Gastrocnemius medialis (tissue), 4 donors: ENCODE measurements at regions not wholly inside any gene's neighbourhood (a gene's known extent, or its start where the extent isn't known, plus 50 kb on each side); places are given as distances from the start of the nearest gene placed in this dataset.

Experiments used
- ATAC-seq, 2 donors: fragments of 150-250 bp; one replicate each; pipeline ENCODE4 v1.9.1; 2016
- DNase-seq, 2 donors: peaks; one replicate each; pipeline ENCODE4 v3.0.0-alpha.2; 2019
- H3K27ac ChIP-seq, 4 donors: fragments of 200-600 bp; sonication (generic); 1 replicate in 1 of 4; 2 replicates in 3 of 4; pipeline ENCODE4 v1.5.1; 2016 to 2018; ENCODE audit warnings: mild to moderate bottlenecking in 2 of 4, moderate library complexity in 1 of 4
- H3K27me3 ChIP-seq, 3 donors: fragments of 200-600 bp; sonication (generic) in 2 of 3; 1 replicate in 1 of 3; 2 replicates in 2 of 3; pipeline versions ENCODE4 v1.5.1 to v1.6.0; 2016 to 2019; ENCODE audit warnings: mild to moderate bottlenecking in 1 of 3, moderate library complexity in 1 of 3
- H3K36me3 ChIP-seq, 2 donors: fragments of 200-600 bp; sonication (generic) in 1 of 2; one replicate each; pipeline ENCODE4 v1.5.1; 2017 to 2018
- H3K4me1 ChIP-seq, 2 donors: fragments of 200-600 bp; sonication (generic) in 1 of 2; one replicate each; pipeline ENCODE4 v1.5.1; 2016 to 2017; ENCODE audit warnings: mild to moderate bottlenecking in 2 of 2
- H3K4me3 ChIP-seq, 4 donors: fragments of 200-600 bp; sonication (generic) in 3 of 4; 1 replicate in 1 of 4; 2 replicates in 3 of 4; pipeline ENCODE4 v1.5.1; 2016 to 2019; ENCODE audit warnings: mild to moderate bottlenecking in 2 of 4
- H3K9me3 ChIP-seq, 3 donors: fragments of 200-600 bp; sonication (generic) in 2 of 3; 1 replicate in 1 of 3; 2 replicates in 2 of 3; pipeline ENCODE4 v1.5.1; 2016 to 2019
- CTCF ChIP-seq, 5 experiments: fragments of 450-650 bp in 3 of 5; fragments of 200-600 bp in 2 of 5; sonication (generic) in 2 of 5; IDR thresholded peaks in 4 of 5; conservative IDR thresholded peaks in 1 of 5; 1 replicate in 4 of 5; 2 replicates in 1 of 5; pipeline ENCODE4 v1.5.1; 2016 to 2019; ENCODE audit warnings: antibody characterized with exemption in 5 of 5, mild to moderate bottlenecking in 3 of 5, moderate library complexity in 3 of 5
- POLR2A ChIP-seq, 2 donors: fragments of 450-650 bp; IDR thresholded peaks; one replicate each; pipeline ENCODE4 v1.6.1; 2017; ENCODE audit warnings: antibody characterized with exemption in 2 of 2, mild to moderate bottlenecking in 2 of 2, moderate library complexity in 2 of 2
- in situ Hi-C, 4 donors: fragments of 200-750 bp; cut with MboI; loops; one replicate each; pipeline versions ENCODE4 v1.15.0 to v1.8.0; 2017; ENCODE audit warnings: low sequenced_read_pairs in 4 of 4
- intact Hi-C: fragments of 100-400 bp; cut with DNase I; formaldehyde crosslinking; loops from one replicate; pipeline ENCODE4 v1.15.1; 2023; ENCODE audit warnings: low total_unique reads

DNA sequence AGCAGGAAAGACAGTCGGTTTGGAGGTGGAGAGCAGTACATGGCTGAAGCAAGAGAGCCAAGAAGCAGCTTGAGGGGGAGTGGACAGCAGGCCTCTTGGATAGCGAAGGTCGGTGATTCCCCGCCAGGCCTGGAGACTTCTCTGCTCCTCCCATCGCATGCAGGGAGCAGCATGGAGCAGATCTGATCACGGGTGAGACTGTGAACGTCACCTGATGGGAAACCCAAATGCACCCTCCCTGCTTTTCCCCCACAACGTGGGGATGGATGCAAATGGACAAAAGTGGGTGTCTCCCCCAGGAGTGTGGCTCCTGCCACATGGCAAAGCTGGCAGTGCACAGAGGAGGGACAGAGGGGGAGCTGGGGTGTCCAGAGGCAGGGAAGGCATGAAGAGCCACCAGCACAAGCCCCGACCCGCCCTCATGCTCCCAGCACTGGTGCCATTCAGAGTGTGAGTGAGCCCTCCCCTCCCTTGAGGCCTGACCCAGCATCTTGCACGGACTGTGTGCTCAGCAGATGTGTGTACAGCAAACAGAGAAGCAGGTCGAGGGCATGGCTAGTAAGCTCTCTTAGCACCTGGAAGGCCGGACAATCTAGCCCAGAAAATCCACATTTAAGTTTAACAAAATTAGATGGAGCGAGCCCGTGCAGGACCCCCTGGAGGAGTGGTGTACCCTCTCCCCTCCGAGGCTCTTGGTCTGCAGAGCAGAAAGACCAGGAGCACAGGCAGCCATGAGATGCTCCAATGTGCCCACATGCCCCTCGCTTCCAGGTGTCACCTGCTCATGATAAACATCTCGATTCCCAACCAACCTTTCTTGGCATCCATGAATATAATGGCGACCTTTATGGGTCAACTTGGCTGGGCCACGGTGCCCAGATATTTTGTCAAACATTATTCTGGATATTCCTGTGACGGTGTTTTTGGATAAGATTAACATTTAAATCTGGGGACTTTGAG lies 661.7 kb downstream of the TBC1D22A start:
- Histone ChIP-seq H3K4me3 (no peak overlapping the region), H3K4me1 (no peaks in the 10 kb centered on the region), H3K27me3 (no peaks in the 10 kb centered on the region), H3K27ac (no peak overlapping the region), H3K9me3 (no peaks in the 10 kb centered on the region), H3K36me3 (no peaks in the 10 kb centered on the region)
- in situ Hi-C loops (no loop called here), intact Hi-C loops (no loop called here)
- ATAC-seq, result no peak
- no peak for DNase-seq
- no peak for TF ChIP-seq POLR2A (IDR thresholded peaks at IDR 0.05)

DNA sequence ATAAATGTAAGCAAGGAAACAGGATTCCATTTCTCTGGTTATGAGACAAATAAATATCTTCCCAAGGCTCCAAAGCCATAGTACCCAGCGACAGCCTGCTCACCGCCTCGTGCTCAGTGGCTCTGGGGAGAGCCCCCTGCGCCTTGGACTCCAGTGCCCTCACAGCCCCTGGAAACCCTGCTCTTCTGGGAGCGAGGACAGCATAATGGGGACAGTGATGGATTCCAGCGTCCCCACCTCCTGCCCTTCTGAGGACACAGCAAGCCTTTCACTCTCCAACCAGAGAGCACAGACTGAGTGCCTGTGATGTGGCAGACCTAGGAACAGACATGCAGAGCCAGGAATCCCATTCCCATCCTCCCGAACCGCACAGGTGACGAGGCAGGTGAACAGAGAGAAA lies 660.8 kb downstream of the TBC1D22A start:
- Histone ChIP-seq H3K4me1 (no peaks in the 10 kb centered on the region), H3K9me3 (no peaks in the 10 kb centered on the region), H3K4me3 (no peak overlapping the region), H3K36me3 (no peaks in the 10 kb centered on the region), H3K27ac (no peak overlapping the region), H3K27me3 (no peaks in the 10 kb centered on the region)
- ATAC-seq (no peak), DNase-seq (no peak)
- TF ChIP-seq CTCF (IDR thresholded peaks at IDR 0.05 in 4 of 5, conservative IDR thresholded peaks at IDR 0.05 in 1 of 5), result no peak
- no peak for TF ChIP-seq POLR2A (IDR thresholded peaks at IDR 0.05)
- in situ Hi-C loops (no loop called here), intact Hi-C loops (no loop called here)

DNA sequence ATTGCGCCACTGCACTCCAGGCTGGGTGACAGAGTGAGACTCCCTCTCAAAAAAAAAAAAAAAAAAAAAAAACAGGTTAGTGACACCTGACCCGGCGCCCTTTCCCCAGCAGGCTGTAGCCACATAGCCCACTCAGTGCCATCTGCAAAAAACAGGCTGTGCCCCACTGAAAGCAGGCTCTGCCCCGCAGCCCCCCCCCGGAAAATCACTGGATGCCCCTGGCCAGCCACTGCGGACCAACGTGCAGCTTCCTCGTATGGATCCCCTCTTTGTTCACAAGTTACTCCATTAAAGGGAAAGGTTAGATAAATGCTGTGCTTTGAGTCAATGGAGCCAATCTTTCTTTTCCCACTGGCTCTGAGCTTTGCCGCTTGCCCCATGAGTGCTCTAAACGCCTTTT lies 660.3 kb downstream of the TBC1D22A start:
- in situ Hi-C loops, result no loop called here
- H3K27ac ChIP-seq, result no peak overlapping the region
- H3K4me1 ChIP-seq, result no peaks in the 10 kb centered on the region
- no peak overlapping the region for H3K4me3 ChIP-seq
- ATAC-seq (no peak), DNase-seq (no peak)
- no peak for TF ChIP-seq CTCF (IDR thresholded peaks at IDR 0.05 in 4 of 5, conservative IDR thresholded peaks at IDR 0.05 in 1 of 5)
- TF ChIP-seq POLR2A (IDR thresholded peaks at IDR 0.05), result no peak
- H3K27me3 ChIP-seq, result no peaks in the 10 kb centered on the region
- H3K9me3 ChIP-seq, result no peaks in the 10 kb centered on the region
- no peaks in the 10 kb centered on the region for H3K36me3 ChIP-seq
- intact Hi-C loops, result no loop called here

DNA sequence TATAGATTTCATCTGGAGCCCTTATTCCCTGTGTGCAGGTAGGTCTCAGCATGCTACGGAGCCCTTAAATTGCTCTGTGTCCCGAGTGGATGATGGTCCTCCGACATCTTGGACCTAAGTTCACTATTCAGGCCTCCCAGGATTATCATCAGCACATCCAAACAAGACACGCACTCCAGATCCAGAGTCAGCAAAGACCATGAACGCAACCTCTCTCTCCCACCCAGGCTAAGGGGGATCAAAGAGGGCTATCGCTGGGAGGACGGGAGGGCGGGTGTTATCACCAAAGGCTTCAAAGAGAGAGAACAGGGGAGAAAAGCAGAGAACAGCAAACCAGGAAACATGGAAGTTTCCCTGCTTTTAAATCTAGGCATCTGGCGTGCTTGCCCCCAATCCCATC lies 659.4 kb downstream of the TBC1D22A start:
- Histone ChIP-seq H3K27me3 (no peaks in the 10 kb centered on the region), H3K4me1 (no peaks in the 10 kb centered on the region), H3K36me3 (no peaks in the 10 kb centered on the region), H3K9me3 (no peaks in the 10 kb centered on the region), H3K4me3 (no peak overlapping the region), H3K27ac (no peak overlapping the region)
- DNase-seq, result no peak
- in situ Hi-C loops, result no loop called here
- TF ChIP-seq CTCF (IDR thresholded peaks at IDR 0.05 in 4 of 5, conservative IDR thresholded peaks at IDR 0.05 in 1 of 5) (no peak), POLR2A (IDR thresholded peaks at IDR 0.05) (no peak)
- no peak for ATAC-seq
- intact Hi-C loops, result no loop called here

DNA sequence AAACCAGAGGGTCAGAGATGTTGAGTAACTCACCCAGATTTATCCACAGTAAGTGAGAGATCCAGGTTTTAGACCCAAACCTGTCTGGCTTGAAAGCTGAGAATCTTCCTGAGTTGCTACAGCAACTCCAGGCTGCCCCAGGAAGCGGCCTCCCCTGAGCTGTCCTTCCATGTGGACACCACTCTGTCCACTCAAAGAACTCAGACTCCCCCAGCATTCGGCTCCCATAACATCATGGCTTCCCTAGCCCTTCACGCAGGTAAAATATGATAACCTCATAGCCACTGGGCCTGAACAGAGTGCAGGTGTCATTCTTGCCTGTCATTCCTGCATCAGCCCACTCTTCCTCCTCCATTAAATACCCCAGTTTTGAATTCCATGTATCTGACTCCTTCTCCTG lies 657.8 kb downstream of the TBC1D22A start:
- no peaks in the 10 kb centered on the region for H3K36me3 ChIP-seq
- TF ChIP-seq POLR2A (IDR thresholded peaks at IDR 0.05) (no peak), CTCF (IDR thresholded peaks at IDR 0.05 in 4 of 5, conservative IDR thresholded peaks at IDR 0.05 in 1 of 5) (no peak)
- H3K27me3 ChIP-seq, result no peaks in the 10 kb centered on the region
- H3K4me3 ChIP-seq, result no peak overlapping the region
- ATAC-seq (no peak), DNase-seq (no peak)
- intact Hi-C loops, result no loop called here
- H3K27ac ChIP-seq, result no peak overlapping the region
- H3K9me3 ChIP-seq, result no peaks in the 10 kb centered on the region
- H3K4me1 ChIP-seq, result no peaks in the 10 kb centered on the region
- in situ Hi-C loops, result no loop called here
